COLO668 (cell line): ENCODE measurements at regions not wholly inside any gene's neighbourhood (a gene's known extent, or its start where the extent isn't known, plus 50 kb on each side); places are given as distances from the start of the nearest gene placed in this dataset.
"Not testable (repeated sequence)": the region's sequence is repeated elsewhere in the genome, so short reads cannot be mapped to it uniquely, and the experiment has no call there.

Experiments used
- DNase-seq: peaks from one replicate; lab custom pipeline; 2025; ENCODE audit not compliant: unreplicated experiment; lab: John Stamatoyannopoulos, UW

DNA sequence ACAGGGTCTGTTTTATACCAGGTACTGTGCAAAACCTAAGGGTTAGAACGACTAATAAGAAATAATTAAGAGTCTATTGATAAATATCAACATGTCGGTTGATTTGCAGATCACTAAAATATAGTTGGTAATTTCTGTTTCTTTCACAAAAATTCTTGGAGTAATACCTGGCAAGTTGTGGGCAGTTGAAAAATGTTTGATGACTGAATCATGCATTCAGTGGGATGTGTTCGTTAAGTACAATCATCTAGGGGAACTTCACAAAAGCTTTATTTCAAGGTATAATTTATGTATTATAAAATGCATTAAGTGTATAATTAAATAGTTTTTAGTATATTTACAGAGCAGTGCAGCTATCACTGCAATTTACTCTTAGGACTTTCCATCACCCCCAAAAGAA, 120.0 kb downstream of the KCNA5 start:
- DNase-seq, result no peak

DNA sequence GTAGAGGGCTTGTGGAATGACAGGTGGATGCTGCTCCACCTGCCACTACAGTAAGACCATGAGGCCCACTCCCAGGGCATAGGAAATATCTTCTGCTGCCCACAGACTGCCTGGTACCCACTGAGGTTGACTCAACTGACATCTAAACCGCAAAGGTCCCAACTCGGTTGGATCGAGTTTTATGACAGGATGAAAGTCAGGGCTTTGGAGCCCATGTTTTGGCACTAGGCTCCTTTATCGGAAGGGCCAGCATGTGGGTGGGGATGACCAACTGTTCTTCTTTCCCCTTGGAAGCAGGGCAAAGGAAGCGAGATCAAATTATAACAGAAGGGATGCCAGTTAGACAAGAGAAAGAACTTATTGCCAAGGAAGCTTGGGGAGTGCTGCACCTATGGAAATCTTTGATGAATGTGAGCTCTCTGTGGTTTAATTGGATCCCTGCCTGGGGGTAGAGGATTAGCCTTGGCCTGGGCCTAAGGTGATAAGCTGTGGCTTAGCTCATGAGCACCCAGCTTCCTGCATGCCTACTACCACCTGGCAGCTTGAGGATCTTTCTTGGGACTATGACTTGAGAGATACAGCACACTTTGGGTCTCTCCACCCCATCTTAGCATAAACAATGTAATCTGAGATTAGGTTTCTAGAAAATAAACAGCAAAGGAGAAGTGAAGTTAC, 121.8 kb downstream of the KCNA5 start:
- no peak for DNase-seq

DNA sequence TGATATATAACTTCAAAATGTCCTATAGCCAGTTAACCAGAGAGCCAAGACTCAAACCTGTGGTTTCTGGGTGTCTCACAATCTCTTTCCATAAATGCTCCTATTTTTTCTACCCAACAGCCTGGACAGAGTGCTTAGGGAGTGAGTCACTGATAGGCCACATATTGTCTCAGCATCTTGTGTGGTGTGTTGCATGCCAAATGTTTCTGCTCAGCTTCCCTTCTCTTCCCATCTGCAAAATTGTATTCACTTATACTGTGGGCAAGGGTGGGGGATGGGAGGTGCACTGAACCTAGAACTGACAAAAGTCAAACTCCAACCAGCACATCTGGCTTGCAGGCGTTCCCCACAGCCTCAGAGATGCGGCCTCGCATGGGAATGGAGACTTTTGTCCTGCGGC, 123.3 kb downstream of the KCNA5 start:
- no peak for DNase-seq

DNA sequence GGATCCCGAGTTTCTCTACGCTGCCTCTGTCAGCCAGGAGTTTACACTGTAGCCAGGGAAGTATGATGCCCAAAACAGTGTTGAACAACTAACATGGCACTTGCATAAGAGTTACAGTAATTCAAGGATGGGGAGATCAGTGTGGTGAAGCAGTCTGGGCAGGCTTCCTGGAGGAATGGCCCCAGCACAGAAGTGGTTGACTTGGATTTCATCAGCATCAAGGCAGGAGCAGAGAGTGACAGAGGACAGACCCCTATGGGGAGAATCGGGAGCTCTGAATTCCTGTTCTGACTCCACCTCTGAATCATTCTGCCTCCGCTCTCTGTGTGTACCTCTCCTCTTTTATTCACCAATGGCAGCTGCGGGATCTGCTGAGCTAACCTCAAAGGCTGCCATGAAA, 124.5 kb downstream of the KCNA5 start:
- DNase-seq, result no peak

DNA sequence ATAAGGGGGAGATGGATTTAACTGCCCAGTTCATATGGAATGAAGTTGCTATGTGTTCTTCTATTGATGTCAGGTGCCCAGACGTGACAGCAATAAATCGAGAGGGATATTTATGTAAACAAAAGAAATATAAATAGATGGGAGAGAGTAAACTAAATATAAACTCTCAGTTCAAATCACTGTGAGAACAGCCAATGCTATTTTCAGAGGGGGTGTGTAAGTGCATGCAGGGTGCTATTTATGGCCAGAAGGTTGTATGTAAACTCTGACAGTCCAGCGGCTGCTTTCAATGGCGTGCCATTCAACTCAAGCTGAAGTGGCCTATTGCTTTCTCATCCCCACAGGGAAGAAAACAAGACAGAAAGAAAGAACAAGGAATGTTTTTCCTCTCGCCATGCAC, 127.2 kb downstream of the KCNA5 start:
- no peak for DNase-seq

DNA sequence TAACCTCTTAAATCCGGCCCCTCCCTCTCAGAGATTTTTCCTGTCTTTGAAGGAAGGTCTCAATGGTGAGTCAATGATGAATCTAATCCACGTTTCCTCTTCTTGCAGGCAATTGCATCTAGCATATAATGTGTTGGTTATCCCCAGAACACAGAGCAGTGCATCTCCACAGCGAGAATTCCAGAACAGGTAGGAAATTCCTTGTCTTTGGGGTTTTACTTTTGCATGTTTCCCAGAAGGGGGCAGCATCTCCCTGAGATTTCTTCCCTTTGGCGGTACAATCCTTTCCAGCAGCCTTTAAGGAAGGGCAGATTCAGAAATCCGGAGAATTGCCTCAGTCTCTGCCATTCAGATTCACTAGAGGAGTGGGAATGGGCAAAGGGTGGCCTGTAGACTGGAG, 128.0 kb downstream of the KCNA5 start:
- DNase-seq, result peak; percentile 8

DNA sequence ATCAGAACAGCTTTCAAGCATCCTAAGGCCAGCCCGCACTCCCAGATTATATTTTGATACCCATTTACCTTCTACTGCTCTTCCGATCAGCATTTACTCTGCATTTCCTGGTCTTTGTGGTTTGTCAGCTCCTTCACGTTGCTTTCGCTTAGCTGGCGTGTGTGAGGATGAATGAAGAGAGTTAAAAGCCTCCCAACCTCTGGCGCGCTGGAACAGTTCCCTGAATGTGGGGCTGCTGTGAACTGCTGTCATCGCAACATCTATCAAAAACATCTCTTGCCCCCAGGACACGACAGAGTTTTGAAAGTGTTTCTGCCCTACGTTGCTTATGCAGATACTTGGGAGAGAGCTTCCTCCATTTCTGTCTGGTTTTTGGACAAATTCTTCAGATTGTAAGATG, 129.2 kb downstream of the KCNA5 start:
- no peak for DNase-seq

DNA sequence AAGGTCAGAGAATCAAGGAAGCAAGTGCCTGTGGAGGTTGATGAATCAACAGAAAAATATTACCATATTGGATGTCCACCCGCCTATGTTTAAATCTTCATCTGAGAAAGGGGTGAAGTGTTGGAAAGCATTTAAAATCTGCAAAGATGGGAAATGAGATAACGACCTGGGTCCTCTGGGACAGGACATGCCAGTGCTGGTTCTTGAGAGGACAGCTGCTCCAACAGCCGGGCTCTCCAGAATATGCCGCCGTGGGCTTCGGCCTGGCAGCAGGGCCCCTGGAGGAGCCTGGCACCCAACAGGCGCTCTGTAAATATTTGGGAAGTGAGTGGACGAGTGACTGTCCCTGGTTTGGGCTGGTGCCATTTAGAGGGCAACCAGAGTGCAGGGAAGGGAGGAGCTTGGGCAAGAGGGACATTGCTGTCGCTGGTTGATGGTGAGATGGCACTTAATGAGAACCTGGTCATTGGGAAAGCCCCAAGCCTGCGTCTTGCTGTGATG, 129.9 kb downstream of the KCNA5 start:
- no peak for DNase-seq

DNA sequence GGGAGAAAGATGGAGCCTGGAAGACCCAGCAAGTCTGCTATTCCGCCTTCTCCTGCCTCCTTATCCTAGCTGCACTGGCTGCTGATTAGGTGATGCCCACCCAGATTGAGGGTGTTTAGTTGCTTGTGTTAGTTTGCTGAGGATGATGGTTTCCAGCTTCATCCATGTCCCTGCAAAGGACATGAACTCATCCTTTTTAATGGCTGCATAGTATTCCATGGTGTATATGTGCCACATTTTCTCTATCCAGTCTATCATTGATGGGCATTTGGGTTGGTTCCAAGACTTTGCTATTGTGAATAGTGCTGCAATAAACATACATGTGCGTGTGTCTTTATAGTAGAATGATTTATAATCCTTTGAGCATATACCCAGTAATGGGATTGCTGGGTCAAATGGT, 131.7 kb downstream of the KCNA5 start:
- DNase-seq, result not testable (repeated sequence)

DNA sequence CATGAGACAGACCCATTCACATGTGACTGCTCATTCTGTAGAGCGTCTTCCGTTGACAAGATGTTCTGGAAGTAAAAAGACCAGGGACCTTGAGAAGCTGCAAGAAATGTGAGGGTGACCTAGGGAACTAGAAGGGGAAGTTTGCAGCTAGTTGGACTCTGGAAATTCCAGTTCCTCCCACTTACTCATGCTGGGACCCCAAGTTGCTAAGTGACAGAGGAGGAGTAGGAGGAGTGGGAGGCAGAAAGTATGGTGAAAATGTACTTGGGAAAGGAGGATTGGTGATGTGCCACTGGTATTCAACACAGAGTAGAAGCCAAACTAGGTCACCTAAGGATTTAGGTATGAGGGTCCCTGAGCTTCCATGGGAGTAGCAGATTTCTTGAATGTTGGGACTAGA, 132.4 kb downstream of the KCNA5 start:
- DNase-seq, result no peak

DNA sequence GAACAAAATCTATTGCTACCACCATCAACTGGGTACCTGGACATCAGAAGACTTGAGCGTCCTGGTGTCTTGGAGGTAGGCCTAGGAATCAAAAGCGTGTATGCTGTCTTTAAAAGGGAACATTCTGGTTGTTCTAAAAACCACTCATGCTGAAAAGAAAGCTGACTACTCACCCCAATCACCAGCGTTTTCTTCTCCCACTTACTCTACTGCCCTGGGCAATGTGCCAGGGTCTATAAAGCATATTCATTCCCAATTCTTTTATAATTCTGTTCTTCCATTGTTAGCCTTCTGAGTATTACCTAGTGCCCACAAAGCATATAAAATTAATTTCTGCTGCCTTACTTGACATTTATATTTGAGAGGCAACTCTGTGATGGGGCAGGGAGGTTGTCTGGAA, 133.4 kb downstream of the KCNA5 start:
- no peak for DNase-seq

DNA sequence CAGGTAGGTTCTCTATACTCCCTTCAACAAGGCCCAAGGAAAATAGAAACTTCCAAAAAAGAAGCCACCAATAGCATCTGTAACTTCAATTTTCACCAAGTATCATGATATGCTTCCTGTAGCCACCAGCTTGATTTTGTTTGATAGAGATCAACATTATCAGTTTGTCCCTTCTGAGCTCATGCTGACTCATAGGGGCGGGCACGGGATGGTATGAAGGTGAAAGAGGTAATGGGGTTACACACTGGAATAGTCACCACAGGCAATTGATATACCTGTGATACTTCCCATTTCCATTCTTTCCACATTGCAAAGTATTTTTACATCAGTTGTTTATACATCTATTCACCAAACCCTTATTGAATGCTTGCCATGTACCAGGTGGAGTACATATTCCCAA, 134.1 kb downstream of the KCNA5 start:
- no peak for DNase-seq

DNA sequence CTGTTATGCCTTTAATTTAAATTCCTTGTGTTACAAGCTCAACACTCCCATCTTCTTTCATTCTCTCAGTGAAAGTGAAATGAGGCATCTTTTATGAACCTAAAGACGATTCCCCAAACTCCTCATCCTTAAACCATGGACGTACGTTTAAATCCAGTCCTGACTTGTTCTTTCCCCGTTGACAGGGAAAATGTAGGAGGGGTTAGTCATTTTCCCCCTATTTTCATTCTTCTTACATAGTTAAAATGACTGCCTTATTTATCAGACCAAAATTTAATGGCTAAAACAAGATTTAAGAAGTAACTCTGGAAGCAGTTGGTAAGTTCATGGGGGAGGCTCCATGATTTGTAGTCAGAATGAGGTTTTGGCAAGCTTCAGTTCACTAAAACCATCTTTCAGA, 134.9 kb downstream of the KCNA5 start:
- DNase-seq, result no peak

DNA sequence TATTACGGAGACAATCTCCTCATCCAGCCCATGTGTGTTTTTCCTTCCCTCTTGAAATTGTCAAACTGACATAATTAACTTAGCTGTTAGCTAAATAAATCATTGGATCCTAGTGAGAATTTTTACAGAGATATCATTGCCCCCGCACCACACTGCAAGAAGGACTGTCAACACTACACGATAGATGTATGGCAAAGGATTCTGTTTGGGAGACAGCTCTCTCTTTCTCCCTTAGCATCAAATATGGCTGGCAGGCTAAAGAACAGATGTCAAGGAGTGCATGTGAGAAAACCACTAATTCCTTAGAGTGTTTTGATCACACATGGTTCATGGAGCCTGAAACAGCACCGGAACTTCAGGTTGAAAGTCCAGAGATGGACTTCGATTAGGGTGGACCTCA, 136.8 kb downstream of the KCNA5 start:
- no peak for DNase-seq

DNA sequence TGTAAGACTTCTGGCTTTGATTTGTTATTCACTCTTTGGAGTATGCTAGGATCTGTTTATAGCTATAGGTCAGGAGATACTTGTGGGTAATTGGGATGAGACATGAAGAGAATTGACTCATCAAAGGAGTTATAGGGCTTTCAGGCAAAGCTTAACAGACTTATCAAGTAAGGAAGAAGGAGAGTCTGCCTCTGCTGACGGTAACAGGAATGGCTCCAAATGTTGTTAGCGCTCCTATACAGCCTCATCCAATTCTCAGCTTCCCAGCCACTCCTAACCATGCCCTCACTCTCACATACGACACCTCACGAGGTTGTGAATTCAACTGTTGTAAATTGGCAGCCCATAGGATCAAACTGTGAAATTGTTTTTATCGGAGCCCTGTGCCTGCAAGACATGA, 140.5 kb downstream of the KCNA5 start:
- no peak for DNase-seq

DNA sequence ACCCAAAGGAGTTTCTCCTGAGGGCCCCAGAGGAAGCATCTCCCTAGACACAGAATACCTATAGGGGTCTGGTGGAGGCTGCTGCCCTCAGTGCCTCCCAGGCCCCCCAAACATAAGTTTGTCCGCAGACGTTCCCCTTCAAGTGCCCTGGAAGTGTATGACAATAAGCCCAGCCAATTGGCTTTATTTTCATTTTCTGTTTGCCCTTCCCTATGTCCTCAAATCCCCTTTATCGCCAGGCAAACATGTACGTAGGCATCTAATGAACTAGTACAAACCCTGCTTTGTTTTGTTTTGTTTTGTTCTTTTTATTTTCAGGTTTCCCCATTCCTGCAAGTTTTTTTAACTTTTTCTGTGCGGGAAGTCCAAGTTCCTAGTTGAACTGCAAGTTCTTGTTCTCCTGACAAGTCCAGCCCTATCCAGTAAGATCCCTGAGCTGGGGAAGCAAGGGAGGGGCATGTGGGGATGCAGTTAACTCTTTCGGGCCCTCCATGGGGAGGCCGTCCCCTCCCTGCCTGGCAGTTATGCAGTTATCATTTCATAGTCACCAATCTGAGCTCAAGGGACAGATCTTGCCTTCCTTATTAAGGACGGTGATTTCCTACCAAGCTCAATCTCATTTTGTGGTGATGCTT, 141.9 kb downstream of the KCNA5 start:
- no peak for DNase-seq

DNA sequence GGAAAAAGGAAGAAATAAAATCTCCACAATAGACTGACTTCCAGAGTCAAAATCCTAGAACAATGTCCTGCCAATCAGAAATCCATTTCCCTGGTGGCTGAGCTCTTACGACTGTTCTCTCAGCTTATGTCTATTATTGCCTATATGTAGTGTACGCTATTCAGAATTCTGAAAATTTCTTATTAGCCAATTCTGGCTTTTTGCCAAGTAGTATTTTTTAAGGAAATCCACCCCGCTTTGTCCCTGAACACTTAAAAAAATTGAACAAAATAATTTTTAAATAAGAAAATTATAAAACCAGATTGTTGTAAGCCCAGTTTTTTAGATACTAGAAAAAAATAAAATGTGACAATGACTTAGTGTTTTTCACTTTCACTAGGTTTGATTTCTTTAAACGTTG, 143.0 kb downstream of the KCNA5 start:
- DNase-seq, result no peak

DNA sequence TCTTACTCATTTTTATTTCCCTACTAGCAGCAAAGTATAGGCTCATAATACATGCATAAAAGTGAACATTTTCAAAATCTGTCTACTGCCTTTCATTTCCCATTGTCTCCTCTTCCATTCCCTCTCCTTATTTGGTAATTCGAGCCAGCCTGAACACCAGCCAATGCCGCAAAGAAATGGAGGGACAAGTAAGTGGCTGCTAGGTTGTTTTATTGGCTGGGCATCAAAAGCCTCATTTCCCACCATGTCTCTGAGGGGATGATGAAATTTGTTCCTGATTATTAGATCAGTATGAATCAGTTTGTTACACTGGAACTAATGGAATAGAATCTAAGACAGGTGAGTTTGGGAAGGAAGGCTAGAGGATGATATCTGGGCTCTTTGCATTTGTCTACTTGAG, 143.5 kb downstream of the KCNA5 start:
- no peak for DNase-seq

DNA sequence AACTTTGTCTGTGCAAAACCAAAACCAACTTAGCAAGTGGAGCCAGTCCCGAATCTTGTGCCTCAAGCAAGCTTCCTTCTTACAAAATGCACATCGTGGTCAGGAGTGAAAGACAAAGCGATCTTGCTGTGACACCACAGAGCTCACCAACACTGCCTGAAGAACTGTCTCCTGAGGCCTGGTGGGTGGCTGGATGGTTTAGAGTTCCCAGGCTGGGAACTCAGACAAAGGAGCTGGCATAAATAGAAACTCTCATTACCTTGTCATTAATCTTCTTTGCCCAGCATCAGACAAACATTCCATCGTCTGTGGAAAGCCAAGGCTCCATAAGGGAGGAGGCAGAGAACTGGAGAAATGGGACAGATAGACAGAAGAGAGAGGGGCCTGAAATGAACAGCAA, 144.8 kb downstream of the KCNA5 start:
- DNase-seq, result no peak

DNA sequence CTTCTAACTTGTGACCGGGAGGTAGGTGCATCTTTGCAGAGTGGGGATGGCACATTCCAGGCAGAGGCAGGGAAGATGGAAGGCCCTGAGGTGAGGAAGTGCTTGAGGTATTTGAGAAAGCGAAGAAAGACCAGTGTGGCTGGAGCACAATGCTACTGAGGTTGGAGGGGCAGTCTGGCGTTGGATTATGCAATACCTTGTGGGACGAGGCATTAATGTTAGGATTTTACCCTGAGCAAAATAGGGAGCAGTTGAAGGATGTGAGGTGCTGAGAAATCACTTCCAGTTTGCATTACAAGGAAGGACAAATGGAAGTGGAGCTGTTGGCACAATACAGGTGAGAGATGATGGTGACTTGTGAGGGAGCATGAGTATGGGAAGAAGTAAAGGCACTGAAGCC, 145.5 kb downstream of the KCNA5 start:
- DNase-seq, result no peak

DNA sequence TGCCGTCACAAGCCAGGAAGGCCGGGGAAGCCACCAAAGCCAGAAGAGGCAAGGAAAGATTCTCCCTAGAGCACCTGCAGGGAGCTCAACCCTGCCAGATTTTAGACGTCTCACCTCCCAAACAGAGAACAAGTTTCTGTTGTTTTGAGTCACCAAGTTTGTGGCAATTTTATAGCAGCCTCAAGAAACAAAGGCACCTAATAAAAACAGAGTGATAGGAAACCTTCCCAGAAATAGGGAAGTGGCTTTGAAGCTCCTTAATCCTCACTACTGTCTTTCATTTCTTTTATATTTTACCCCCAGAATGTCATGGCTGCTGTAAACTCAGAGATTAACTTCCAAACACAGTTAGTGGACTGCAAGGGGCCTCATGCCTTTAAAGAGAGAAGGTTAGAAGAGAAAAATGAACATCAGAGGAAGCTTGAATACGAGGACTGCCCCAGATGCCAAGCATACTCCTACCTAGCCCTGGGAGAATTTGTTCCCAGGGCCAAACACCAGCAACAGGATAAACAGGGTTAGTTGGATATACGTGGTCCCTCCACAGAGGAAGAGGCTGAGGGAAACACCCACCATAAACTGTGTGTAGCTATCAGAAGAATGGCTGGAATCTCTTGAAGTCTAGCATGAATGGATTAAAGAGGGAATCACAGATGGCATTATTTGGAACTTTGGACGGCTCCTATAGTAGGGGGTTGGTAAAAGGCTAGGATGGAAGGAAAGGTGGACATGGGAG, 148.3 kb downstream of the KCNA5 start:
- DNase-seq, result no peak

DNA sequence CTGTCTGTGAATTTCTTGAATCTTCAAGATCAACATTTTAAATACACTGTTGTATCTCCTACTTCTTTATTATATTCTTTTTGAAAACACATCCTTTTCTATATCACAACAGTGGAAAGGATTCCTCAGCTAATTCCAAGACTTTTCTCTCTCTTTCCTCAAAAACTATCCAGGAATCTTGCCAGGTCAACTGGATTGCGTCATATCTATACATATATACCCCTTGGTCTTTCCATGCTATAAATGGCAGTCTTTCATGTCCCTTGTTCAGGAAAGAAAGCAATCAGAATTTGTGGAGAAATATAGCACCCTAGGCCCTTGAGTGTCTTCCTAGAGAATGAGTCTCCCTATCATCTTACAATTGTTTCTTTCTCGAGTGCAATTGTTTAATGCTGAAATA, 149.0 kb downstream of the KCNA5 start:
- no peak for DNase-seq
